ENCODE measurements at regions not wholly inside any gene's neighbourhood (a gene's known extent, or its start where the extent isn't known, plus 50 kb on each side); places are given as distances from the start of the nearest gene placed in this dataset.
"Not testable (repeated sequence)": the region's sequence is repeated elsewhere in the genome, so short reads cannot be mapped to it uniquely, and the experiment has no call there.

DNA sequence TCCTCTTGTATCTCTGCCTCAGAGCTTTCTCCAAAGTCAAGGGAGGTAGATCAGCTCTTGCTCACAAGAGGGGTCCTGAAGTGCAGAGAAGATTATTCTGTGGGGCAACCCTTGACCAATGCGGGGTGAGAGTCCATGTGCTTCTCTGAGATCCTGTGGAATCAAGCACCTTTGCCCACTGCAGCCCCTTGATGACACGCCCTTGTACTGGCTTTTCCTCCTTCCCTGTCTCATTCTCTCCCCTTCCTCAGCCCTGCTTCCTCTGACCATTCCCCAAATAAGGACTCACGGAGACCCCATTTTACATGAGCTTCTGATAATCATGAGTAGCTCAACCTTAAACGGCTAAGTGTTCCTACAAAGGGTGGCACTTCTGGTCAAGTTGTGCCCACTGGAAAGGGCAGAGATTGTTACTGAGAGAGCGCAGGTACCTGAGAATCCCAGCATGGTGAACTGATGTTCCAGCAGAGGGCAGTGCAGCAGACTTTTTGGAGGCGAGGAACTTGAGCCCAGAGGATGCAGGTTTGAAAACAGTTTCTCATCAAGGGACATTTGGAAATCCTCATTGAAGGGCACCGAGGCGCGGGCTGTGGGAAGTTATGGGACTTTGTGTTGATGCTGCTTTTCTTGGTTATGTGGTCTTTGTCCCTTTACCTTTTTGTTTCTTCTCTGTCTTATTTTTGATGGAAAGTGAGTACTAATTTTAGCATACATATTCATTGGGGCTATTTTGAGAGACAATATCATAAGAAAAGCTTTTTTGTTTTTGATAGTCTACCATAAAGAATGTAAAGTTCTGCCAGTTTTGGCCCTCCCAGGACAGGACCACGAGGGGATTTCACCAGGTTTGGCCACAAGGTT is 201.3 kb downstream of the RBM46 start:
- FAIRE-seq (peak; percentile 82), DNase-seq (ENCODE audit: insufficient read length, low spot score) (peak; percentile 22)

DNA sequence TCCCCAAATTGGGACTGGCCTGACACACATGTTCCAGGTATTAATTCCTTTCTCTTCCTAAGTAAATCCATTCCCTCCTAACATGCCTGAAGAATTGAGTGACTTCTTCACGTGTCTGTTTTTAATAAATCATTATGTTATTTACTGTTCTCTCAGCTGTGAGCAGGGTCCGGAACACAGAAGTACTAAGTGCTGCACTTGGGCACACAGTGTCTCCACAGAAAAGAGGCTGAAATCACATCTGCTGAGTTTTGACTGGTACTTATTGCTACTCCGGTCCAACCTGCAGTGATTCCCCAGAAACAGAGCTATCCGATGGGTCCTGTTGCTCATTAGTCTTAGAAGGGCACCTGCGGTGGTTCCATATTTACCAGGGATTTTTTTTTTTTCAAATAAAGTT is 202.6 kb downstream of the RBM46 start:
- FAIRE-seq (no peak), DNase-seq (ENCODE audit: insufficient read length, low spot score) (no peak)

DNA sequence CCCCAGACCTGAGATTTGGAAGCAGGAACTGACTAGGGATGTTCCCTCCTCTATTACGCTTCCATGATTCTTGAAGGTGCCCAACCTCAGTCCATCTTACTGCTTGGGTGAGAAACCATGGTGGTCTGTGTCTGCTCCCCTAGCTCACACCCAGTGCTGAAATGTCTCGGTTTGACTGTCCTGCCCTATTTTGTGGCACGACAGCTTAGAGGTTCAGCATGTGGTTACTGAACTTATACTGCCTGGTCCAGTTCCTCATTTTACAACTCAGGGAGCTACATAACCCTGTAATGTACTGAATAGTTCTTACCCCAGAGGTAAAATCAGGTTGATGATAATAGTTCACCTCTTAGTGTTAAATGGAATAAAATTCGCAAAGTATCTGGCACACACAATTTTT is 203.1 kb downstream of the RBM46 start:
- FAIRE-seq (no peak), DNase-seq (ENCODE audit: insufficient read length, low spot score) (no peak)

DNA sequence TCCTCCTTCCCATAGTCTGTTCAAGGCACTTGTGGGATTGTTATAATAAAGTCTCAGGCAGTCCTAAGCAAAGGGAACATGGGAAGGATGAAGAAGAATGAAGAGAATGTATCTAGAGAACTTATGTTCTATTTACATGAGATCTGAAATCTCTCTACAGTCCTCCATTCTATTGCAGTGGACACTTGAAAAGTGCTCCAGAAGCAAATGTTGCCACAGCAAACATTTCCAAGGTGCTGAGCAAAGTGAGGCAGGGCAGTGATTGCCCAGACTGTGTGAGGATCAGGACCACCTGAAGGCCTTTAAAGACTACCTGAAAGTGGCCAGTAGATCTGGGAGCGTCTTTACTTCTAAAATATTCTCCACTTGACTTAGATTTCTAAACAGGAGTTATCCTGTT is 203.5 kb downstream of the RBM46 start:
- FAIRE-seq, result no peak
- DNase-seq (ENCODE audit: insufficient read length, low spot score), result no peak

DNA sequence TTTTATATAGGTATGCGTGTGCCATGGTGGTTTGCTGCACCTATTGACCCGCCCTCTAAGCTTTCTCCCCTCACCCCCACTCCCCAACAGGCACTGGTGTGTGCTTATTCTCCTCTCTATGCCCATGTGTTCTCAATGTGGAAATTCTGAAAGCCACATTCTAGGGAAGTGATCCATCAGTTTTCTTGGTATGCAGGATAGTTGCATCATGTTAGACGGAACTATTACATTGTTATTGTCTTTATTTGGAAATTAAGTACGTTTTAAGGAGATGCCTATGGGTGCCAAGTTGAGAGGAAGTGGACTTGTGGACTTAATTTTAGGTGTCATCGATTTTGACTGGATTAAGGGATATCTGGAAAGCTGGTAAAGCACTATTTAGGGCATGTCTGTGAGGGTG is 204.6 kb downstream of the RBM46 start:
- no peak for DNase-seq (ENCODE audit: insufficient read length, low spot score)
- no peak for FAIRE-seq

DNA sequence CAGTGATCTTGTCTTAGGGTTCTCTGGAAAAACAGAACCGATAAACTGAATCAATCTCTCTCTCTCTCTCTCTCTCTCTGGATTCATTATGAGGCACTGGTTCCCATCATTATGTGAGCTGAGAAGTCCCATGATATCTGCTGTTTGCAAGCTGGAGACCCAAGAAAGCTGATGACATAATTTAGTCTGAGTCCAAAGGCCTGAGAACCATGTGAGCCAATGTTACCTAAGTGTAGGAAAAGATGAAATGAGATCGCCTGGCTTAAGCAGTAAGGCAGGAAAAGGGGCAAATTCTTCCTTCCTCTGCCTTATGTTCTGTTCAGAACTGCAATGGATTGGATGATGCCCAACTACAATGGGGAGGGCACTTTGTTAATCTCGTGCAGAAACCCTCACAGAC is 207.4 kb downstream of the RBM46 start:
- DNase-seq (ENCODE audit: insufficient read length, low spot score) (no peak), FAIRE-seq (no peak)

DNA sequence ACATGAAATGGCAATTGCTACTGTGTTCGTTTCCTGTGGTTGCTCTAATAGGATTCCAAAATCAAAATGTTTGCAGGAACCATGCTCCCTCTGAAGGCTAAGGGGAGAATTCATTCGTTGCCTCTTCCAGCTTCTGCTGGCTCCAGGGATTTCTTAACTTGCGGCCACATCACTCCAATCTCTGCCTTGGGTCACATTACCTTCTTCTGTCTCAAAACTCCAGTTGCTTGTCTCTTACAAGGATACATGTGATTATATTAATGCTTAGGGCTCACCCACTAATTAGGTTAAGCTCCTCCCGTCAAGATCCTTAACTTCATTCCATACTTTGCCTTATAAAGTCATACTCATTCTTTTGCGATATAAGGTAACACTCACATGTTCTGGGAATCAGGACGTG is 208.4 kb downstream of the RBM46 start:
- FAIRE-seq (no peak), DNase-seq (ENCODE audit: insufficient read length, low spot score) (no peak)

DNA sequence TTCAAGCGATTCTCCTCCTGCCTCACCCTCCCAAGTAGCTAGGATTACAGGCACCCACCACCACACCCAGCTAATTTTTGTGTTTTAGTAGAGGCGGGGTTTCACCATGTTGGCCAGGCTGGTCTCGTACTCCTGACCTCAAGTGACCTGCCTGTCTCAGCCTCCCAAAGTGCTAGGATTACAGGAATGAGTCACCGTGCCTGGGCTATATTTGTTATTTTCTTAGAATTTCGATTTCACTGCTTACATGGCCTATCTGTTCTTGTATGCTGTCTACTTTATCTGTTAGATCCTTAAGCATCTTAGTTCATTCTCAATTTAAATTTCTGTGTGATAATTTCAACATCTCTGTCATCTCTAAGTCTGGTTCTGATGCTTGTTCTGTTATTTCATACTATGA is 210.6 kb upstream of the NPY2R start:
- DNase-seq (ENCODE audit: insufficient read length, low spot score); FAIRE-seq: not testable (repeated sequence)

DNA sequence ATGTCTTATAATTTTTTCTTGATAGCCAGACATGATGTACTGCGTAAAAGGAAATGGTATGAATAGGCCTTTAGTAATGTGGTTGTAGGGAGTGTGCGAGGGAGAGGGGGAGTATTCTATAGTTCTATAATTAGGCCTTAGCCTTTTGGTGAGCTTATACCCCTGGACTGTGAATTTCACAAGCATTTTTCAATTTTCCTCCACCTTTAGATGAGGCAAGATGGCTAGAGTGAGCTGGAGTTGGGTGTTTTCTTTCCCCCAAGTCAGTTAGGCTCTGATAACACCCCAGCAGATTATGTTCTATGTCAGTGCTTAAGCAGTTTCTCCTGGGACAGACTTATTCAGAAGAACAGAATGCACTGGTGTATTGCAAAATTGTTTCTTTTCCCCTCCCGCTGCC is 210.2 kb upstream of the NPY2R start:
- DNase-seq (ENCODE audit: insufficient read length, low spot score), result no peak
- FAIRE-seq, result no peak

DNA sequence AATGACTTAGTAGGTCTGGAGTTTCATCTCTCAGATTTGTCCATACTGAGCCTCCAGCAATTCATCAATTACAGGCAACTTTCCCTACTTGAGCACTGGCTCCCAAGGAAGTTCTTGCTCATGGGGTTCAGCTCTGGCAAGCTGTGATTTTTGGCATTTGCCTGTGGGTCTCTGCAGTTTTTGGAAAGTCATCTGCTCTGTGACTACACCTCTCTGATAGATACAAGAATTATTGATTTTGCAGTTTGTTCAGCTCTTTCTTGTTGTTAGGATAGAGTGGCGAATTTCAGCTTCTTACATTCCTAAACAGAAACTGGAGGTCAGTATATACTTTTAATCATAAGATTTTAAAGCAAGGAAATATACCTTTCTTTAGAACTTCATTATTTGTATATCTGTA is 209.7 kb upstream of the NPY2R start:
- no peak for DNase-seq (ENCODE audit: insufficient read length, low spot score)
- FAIRE-seq, result no peak

DNA sequence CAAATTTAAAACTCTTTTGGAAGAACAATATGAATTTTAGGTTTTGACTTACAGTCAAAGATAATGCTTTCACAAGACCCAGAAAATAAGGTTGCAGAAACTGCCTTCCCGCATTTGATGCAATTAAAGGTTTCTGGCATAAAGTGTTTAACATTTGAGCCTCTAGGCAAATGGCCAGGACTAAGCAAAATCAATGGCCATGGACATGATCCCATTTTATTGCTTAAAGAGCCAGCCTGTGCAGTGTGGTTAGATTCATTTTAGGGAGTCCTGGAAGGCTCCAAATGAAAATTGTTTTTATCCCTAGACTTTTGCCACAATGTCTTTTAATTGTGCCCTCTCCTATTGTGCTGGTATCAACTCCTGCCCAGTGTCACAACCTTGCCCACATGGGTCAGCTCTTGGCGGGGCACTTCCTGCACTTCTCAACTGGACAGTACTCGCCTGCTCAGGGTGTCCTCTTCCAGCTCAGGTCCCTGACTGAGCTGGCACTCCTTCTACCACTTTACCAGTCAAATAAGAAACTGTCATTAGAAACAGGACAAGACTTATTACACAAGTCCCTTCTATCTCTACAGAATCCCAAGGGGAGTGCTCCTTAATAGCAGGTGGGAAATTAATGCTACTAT is 208.4 kb upstream of the NPY2R start:
- DNase-seq (ENCODE audit: insufficient read length, low spot score) (no peak), FAIRE-seq (no peak)

DNA sequence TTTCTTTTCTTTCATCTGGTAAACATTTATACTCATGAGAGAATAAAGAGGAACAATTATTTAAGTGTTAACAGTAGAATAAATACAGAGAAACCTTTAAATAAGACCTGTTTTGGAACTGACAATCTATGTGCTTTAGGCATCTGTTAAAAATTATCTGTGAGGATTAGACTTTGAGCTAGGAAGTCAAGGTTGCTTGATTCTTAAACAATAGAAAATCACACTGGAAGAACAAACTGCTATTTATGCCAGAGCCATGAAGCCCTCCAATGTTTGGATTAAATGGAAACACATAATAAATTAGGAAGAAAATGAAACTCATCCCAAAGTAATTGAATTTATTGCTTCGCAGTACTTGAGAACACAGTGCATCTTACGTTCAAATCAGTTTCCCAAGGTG is 207.2 kb upstream of the NPY2R start:
- FAIRE-seq (no peak), DNase-seq (ENCODE audit: insufficient read length, low spot score) (no peak)

DNA sequence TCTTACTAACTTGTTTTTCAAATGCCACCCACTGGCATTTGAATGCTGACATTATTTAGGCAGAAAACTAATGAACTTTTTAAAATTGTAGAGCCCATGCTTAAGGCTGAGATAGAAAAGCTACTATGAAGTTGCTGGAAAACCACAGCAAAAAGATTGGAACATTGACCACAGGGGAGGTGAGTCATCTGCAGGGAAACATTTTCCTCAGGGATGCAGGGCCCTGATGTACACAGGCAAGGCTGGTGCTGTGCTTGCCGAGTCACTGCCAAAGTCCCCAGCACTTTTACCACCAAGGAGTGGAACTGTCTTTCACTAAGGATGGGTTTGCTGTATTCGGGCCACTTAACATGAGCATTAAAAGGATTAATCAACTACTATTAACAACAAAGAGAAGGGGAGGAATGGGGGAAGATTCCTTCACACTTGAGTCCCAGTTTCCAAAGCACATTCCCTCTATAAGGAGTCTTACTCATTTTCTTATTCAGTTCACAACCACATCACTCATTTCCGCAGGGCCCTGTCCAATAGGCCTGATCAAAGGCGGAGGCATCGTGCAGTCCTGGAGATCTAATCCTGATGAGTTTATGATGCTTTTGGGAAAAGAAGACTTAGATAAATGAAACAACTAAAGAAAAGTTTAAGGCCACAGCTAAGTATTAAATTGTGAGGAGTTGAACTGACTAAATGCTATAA is 202.9 kb upstream of the NPY2R start:
- FAIRE-seq, result no peak
- DNase-seq (ENCODE audit: insufficient read length, low spot score), result no peak

DNA sequence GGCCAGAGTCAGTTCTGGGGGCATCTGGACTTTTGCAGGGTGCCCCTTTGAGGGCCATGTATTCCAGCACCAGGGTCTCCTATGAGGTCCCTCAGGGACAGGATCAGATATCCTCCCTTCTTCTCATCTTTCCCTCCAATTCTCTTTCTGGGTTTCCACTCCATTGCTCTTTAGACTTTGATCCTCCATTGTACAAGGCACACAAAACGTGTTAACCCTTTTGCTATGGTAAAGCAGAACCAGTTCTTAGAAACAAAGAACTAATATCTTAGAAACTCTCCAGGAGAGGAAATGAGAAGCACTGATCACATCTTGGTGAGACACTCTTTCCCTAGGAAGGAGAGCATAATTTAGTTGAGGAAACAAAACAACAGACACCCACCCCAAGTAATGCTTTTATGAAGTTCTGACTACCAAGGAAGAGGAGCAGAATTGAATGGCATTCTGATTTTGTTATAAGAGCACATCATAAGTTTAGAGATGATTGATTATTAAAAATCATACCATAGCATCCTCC is 200.7 kb upstream of the NPY2R start:
- DNase-seq (ENCODE audit: insufficient read length, low spot score) (no peak), FAIRE-seq (no peak)

DNA sequence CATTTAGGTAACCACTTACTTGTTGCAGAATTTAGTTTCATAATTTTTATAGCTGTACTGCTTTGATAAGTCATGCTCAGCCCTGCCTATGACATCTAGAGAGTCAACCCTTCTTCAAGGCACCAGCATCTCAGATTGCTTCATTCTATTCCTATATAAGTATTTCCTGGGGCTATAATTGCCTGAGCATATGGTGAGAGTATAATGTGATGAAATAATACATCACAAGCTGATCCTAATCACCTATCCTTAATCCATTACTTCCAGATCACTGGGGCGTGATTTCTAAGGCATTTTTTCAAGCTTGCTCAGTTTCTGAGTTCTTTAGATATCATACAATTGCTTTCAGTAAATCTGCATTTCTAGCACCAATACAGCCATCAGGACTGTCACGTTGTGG is 200.0 kb upstream of the NPY2R start:
- DNase-seq (ENCODE audit: insufficient read length, low spot score) (no peak), FAIRE-seq (no peak)

DNA sequence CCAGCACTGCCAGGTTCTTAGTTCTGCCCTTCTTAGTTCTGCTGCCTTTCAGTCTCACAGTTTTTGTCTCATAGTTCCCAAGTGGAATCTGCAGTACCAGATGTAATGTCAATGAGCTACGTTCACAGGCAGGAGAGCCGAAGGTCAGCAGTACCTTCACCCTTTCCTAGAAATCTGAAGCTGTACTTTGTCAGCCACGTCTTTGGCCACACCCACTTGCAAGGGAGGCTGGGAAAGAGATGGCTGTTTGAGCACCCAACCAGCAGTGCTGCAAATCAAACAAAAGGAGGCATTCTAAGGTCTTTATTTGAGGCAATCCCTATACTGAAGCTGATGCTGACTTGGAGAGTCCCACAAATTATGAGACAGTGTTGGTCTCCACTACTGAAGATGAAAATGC is 199.1 kb upstream of the NPY2R start:
- DNase-seq (ENCODE audit: insufficient read length, low spot score), result no peak
- no peak for FAIRE-seq

DNA sequence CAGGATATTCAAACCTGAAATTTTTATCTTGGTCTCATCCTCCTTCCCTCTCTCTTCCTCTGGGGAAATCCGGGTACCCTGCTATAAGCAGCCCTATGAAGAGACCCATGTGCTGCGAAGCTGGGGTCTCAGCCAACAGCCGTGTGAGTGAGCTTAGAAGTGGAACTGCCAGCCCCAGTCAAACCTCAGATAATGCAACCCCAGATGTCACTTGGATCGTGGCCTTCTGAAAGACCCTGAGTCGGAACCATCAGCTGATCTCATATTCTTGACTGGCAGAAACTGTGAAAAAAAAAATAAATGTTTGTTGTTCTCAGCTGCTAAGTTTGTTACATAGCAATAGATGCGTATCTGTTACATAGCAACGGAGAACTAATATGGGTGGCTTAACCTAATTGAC is 198.1 kb upstream of the NPY2R start:
- DNase-seq (ENCODE audit: insufficient read length, low spot score) (no peak), FAIRE-seq (no peak)

DNA sequence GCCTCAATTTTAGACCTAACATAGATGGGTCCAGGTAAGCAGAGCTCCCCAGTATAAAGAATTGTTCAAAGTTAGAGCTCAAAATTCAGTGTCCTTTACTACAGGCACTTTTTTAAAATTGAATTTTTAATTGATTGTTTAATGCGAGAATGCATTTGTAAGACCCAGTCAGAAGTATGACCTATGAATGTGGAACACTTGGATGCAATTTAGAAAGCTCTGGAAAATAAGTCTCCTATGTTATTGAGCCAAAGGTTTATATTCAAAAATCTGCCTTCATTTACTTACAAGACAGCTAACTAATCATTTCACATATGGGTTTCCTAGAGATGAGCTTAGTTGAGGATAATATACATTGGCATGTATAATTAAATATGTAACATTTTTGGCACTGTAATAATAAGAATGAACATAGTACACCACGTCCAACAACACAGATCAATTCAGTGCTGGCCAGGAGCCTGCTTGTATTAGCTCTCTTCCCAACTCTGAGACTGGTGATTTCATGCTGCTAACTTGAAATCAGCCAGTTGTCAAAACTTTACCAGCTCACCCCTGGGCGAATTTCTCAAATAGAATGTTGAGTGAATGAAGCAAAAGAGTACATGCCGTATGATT is 197.2 kb upstream of the NPY2R start:
- DNase-seq (ENCODE audit: insufficient read length, low spot score) (no peak), FAIRE-seq (no peak)

DNA sequence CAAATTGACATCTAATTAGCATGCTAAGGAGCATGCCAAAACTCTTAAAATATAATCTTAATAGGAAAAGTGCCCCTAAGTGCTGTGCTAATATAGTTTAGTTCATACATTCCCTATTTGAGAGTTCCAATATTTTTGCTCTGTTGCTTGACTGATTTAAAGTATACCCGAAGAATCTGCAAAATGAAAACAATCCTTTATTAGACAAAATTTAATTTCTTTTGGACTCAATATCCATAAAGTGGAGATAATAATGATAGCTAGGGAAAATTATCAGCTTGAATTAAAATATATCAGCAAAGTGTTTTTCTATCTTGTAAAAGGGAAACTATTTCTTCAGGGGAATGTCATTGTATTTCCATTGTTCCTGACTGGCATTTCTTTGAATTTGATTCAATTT is 196.0 kb upstream of the NPY2R start:
- FAIRE-seq (no peak), DNase-seq (ENCODE audit: insufficient read length, low spot score) (no peak)

DNA sequence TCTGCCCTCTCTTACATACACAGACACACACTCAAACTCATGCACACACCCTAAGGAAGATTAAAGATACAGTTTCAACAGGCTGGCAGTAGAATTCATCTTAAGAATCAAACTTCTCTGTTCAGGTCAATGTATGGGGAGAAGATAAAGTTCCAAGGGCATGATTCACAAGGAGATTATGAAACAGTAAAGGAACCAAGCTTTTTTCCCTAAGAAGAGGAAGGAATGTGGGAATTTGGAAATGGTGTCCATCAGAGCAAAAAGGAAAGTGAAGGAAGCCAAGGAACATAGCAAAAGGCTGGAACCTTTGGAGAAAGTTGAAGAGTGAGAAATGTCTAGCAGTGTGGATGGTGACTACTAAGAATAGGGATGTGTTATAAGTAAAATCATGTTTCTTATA is 191.0 kb upstream of the NPY2R start:
- DNase-seq (ENCODE audit: insufficient read length, low spot score) (no peak), FAIRE-seq (no peak)

DNA sequence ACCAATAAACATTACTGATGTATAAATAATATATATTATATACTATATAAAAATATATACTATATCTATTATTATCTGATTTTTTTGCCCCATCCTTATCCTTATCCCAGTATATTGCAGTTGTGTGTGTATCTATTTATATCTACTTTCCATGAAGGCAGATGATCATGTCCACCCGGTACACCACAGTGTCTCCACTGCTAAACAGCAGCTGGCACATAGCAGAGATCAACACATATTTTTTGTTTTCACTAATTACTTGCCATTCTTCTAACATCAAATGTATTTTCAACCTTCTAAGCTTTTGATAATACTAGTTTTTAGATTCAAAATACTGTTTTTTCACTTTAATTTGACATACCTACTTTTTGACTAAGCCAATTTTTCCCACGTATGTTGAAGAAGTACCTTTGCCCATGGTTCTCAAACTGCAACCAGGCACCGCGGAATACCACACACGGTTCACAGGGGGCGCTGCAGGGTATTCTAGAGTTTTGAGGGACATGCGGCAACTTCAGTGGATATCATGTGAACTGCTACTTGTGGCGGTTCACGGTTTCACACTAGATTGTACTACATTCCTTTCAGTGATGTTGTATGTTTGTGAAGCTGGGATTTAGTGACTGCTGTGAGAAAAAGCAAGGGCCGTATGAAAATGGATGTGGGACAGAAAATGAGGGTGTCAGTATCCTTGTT is 182.5 kb upstream of the NPY2R start:
- no peak for DNase-seq (ENCODE audit: insufficient read length, low spot score)
- no peak for FAIRE-seq

Data from GM19239 (cell line).